Activated T-cell treated with anti-CD3 and anti-CD28 coated beads, Interleukin-2, amount 50 U/mL, for 72 hours (primary cell): ENCODE measurements at regions not wholly inside any gene's neighbourhood (a gene's known extent, or its start where the extent isn't known, plus 50 kb on each side); places are given as distances from the start of the nearest gene placed in this dataset.
A peak's percentile ranks its signal among the peaks of the same experiment; 100 is the strongest.

Experiments
- ATAC-seq, 2 donors: fragments of 150-1000 bp; cut with Tn5 transposase; replicated peaks in 1 of 2; 2 replicates each; pipeline ENCODE4 v1.10.0; 2021; ENCODE audit warnings: moderate library complexity in 2 of 2, mild to moderate bottlenecking in 1 of 2
- DNase-seq, 2 donors: peaks; one replicate each; pipeline ENCODE4 v3.0.0; 2021 to 2022; ENCODE audit warnings: mixed read lengths in 1 of 2
- H3K27ac Mint-ChIP-seq: one replicate; pipeline ENCODE4 v1.8.0; 2022; ENCODE audit warnings: mild to moderate bottlenecking, moderate library complexity, mixed read lengths
- H3K27me3 Mint-ChIP-seq: one replicate; pipeline ENCODE4 v1.8.0; 2022; ENCODE audit warnings: low read depth, mixed read lengths
- H3K36me3 Mint-ChIP-seq, 2 donors: one replicate each; pipeline ENCODE4 v1.8.0; 2022; ENCODE audit warnings: mixed read lengths in 2 of 2, mild to moderate bottlenecking in 1 of 2; ENCODE audit not compliant: insufficient read depth in 2 of 2
- H3K4me1 Mint-ChIP-seq: one replicate; pipeline ENCODE4 v1.8.0; 2022; ENCODE audit warnings: low read depth, mixed read lengths
- H3K4me3 Mint-ChIP-seq, 2 donors: one replicate each; pipeline ENCODE4 v1.8.0; 2022; ENCODE audit warnings: mild to moderate bottlenecking in 2 of 2, mixed read lengths in 2 of 2, moderate library complexity in 2 of 2
- H3K9me3 Mint-ChIP-seq, 2 donors: one replicate each; pipeline ENCODE4 v1.8.0; 2022; ENCODE audit warnings: mixed read lengths in 2 of 2

DNA sequence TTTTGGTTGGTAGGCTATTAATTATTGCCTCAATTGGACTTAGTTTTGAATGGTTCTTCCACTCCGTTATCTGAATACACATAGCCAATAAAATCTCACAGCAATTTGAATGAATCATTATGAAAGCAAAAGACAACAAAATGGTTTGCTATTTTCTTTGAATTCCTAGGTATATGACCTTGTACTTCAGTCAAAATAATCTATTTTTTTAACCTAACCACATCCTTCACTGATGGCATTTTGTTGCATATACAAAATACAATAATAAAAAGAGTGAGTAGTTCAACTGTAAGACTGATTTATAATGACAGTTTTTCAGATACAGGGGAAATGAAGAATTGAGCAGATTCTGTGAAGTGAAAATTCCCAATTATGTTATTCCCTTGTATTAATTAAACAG lies 433.1 kb downstream of the HTR7 start:
- Mint-ChIP-seq H3K27ac (no peak overlapping the region), H3K4me1 (no peaks in the 10 kb centered on the region), H3K4me3 (no peak overlapping the region), H3K36me3 (peaks cover 0 to 6% of the 10 kb centered on the region in 2 donors), H3K9me3 (peaks cover 5 to 10% of the 10 kb centered on the region in 2 donors), H3K27me3 (no peaks in the 10 kb centered on the region)
- no peak for ATAC-seq
- no peak for DNase-seq

DNA sequence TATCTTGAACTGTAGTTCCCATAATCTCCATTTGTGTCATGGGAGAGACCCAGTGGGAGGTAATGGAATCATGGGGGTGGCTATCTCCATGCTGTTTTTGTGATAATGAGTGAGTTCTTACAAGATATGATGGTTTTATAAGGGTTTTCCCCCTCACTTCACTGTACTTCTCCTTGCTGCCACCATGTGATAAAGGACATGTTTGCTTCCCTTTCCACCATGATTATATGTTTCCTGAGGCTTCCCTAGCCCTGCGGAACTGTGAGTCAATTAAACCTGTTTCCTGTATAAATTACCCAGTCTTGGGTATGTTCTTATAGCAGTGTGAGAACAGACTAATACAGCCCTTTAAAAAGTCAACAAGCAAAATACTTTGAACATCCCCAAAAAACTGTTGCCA lies 427.7 kb downstream of the HTR7 start:
- ATAC-seq (no peak), DNase-seq (no peak)
- Mint-ChIP-seq H3K4me3 (no peak overlapping the region), H3K27ac (no peak overlapping the region), H3K36me3 (no peaks in the 10 kb centered on the region), H3K27me3 (no peaks in the 10 kb centered on the region), H3K4me1 (no peaks in the 10 kb centered on the region), H3K9me3 (peaks cover 0 to 6% of the 10 kb centered on the region in 2 donors)

DNA sequence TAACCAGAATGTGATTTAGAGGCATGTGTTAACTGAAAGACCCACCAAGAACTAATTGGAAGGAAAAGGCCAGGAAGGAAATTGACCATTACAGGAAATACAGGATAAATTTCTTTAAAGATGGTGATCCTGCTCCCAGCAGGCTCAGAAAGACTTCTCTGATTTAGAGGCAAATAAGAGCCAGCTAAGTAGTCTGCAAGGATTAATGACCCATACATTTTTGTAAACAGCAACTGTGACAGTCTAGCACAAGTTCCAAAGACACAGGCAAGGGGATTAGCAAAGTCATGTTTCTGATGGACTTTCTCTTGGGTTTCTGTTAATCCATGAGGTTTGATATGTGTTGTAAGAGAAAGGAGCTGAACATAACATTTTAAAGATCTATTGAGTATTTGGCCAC lies 425.0 kb downstream of the HTR7 start:
- Mint-ChIP-seq H3K36me3 (no peaks in the 10 kb centered on the region), H3K27me3 (no peaks in the 10 kb centered on the region), H3K4me3 (no peak overlapping the region), H3K4me1 (no peaks in the 10 kb centered on the region), H3K27ac (no peak overlapping the region), H3K9me3 (no peaks in the 10 kb centered on the region)
- DNase-seq, result no peak
- no peak for ATAC-seq

DNA sequence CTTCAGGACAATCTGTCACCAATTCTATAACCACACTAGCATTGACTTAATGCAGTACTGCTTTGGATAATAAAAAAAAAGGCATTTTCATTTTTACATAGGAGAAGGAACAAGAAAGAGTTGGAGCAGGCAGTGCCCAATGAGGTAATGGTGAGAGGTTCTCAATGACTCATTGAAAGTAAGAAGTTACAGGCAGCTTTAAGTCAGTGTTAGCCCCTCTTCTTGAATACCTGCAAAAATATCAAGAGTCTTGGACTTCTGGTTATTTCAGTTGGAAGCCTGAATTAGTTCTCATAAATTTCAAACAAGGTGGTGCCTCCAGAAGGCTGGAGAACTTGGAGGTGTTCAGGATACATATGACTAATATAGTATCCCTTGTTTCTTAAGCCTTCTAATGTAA lies 422.5 kb downstream of the HTR7 start:
- Mint-ChIP-seq H3K4me3 (no peak overlapping the region), H3K27me3 (no peaks in the 10 kb centered on the region), H3K27ac (no peak overlapping the region), H3K4me1 (no peaks in the 10 kb centered on the region), H3K36me3 (no peaks in the 10 kb centered on the region), H3K9me3 (peaks cover 0 to 3% of the 10 kb centered on the region in 2 donors)
- DNase-seq, result no peak
- ATAC-seq, result no peak

DNA sequence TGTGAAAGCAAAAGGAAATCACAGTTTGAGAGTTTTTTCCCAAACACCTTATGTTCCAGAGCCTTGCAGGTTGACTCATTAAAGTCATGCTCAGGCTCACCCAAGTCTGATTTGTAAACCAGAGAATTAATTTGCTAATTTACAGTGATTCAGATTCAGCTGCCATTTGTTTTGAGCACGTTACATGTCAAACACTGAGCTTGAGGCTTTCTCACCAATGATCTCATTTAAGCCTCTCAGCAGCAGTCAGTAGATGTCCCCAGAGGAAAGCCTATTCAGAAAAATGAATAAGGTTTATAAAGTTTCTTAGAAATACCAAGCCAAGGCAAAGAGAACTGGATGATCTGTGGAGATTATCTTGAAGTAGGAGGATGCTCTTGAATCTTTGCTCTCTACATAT lies 420.4 kb downstream of the HTR7 start:
- Mint-ChIP-seq H3K27me3 (no peaks in the 10 kb centered on the region), H3K9me3 (peaks cover 9 to 10% of the 10 kb centered on the region in 2 donors), H3K4me3 (no peak overlapping the region), H3K27ac (no peak overlapping the region), H3K4me1 (no peaks in the 10 kb centered on the region), H3K36me3 (peaks cover 0 to 4% of the 10 kb centered on the region in 2 donors)
- DNase-seq (no peak), ATAC-seq (no peak)

DNA sequence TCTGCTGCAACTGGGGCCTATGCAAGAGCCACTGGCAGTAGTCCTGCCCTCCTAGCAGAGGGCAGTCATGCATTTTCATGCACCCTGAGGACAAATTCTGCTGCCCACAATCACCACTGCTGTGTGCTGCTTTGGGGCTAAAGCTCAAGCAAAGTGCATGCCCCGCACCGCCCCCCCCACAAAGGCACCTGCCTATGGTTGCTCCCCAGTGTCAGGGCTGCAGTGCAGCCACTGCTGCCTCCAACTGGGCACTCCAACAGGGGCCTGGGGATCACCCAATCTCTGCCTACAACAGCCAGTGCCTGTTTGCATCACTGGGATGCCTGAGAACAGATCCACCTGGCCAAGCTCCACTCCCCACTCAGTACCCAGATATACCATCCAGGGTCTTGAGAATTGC lies 417.0 kb downstream of the HTR7 start:
- Mint-ChIP-seq H3K4me3 (no peak overlapping the region), H3K36me3 (peaks cover 1 to 4% of the 10 kb centered on the region in 2 donors), H3K27me3 (no peaks in the 10 kb centered on the region), H3K9me3 (peaks cover 16 to 17% of the 10 kb centered on the region in 2 donors), H3K27ac (no peak overlapping the region), H3K4me1 (no peaks in the 10 kb centered on the region)
- ATAC-seq (no peak), DNase-seq (no peak)

DNA sequence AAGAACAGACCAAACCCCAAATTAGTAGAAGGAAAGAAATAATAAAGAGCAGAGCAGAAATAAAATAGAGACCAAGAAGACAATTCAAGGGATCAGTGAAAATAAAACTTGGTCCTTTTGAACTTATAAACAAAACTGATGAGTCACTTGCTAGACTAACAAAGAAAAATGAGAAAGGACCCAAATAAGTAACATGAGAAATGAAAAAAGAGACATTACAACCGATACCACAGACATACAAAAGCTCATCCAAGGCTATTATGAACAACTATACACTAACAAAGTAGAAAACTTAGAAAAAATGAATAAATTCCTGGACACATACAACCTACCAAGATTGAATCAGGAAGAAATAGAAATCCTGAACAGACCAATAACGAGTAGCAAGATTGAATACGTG lies 414.5 kb downstream of the HTR7 start:
- no peak overlapping the region for H3K27ac Mint-ChIP-seq
- no peaks in the 10 kb centered on the region for H3K27me3 Mint-ChIP-seq
- no peaks in the 10 kb centered on the region for H3K4me1 Mint-ChIP-seq
- peaks cover 16 to 18% of the 10 kb centered on the region in 2 donors for H3K9me3 Mint-ChIP-seq
- ATAC-seq (no peak), DNase-seq (no peak)
- H3K4me3 Mint-ChIP-seq, result no peak overlapping the region
- peaks cover 1 to 4% of the 10 kb centered on the region in 2 donors for H3K36me3 Mint-ChIP-seq

DNA sequence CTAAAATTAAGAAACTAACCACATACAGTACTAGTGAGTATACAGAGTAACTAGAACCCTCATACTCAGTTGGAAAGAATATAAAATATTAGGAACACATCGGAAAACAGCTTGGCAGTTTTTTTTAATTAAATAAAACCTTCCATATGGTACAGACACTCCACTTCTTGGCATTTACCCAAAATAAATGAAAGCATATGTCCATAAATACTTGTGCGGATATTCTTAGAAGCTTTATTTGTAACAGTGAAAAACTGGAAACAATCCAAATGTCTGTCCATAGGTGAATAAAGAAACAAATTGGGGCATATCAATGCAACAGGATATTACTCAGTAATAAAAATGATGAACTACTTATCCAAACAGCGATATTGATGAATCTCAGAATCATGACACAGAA lies 410.0 kb downstream of the HTR7 start:
- no peak overlapping the region for H3K4me3 Mint-ChIP-seq
- H3K36me3 Mint-ChIP-seq, result peaks cover 0 to 1% of the 10 kb centered on the region in 2 donors
- H3K4me1 Mint-ChIP-seq, result no peaks in the 10 kb centered on the region
- no peak overlapping the region for H3K27ac Mint-ChIP-seq
- H3K9me3 Mint-ChIP-seq, result peaks cover 6% of the 10 kb centered on the region in 2 donors
- ATAC-seq, result no peak
- no peaks in the 10 kb centered on the region for H3K27me3 Mint-ChIP-seq
- no peak for DNase-seq

DNA sequence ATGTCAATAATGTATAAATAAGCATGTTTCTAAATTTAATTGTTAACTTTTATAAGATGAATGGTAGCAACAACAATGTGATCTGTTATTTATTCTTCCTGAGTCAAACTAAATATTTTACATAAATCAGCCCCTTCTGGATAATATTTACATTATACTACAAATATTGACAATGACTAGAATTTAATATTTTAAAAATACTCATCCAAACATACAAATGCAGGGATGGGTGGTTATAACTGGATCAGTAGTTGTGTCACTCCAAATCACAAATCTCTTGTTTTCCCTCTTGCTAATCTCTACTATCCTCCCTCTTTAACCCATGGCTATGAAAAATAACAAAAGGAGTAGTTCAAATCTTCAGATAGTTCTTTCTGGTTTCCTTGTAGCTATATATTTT lies 407.0 kb downstream of the HTR7 start:
- no peak overlapping the region for H3K4me3 Mint-ChIP-seq
- ATAC-seq (no peak), DNase-seq (no peak)
- no peaks in the 10 kb centered on the region for H3K27me3 Mint-ChIP-seq
- H3K36me3 Mint-ChIP-seq, result no peaks in the 10 kb centered on the region
- H3K27ac Mint-ChIP-seq, result no peak overlapping the region
- H3K9me3 Mint-ChIP-seq, result peaks cover 1 to 2% of the 10 kb centered on the region in 2 donors
- H3K4me1 Mint-ChIP-seq, result no peaks in the 10 kb centered on the region

DNA sequence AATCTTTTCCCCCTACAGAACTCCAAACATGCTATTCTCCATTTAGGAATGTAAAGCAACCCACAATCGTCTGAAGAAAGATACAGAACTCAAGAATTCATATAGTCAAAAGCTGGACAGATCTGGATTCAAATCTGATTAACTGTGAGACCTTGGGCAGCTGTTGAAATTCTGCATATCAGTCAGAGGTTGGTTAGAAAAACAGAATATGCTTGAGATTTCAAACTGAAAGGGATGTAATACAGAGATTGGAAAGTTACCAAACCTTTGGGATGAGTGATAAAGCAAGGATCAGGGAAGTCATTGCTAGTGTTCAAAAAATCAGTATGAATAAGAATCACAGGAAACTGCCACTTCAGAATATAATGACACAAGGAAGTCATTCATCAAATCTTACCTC lies 406.6 kb downstream of the HTR7 start:
- Mint-ChIP-seq H3K4me1 (no peaks in the 10 kb centered on the region), H3K9me3 (peaks cover 0 to 1% of the 10 kb centered on the region in 2 donors), H3K36me3 (no peaks in the 10 kb centered on the region), H3K4me3 (no peak overlapping the region), H3K27ac (no peak overlapping the region), H3K27me3 (no peaks in the 10 kb centered on the region)
- no peak for ATAC-seq
- DNase-seq, result no peak

DNA sequence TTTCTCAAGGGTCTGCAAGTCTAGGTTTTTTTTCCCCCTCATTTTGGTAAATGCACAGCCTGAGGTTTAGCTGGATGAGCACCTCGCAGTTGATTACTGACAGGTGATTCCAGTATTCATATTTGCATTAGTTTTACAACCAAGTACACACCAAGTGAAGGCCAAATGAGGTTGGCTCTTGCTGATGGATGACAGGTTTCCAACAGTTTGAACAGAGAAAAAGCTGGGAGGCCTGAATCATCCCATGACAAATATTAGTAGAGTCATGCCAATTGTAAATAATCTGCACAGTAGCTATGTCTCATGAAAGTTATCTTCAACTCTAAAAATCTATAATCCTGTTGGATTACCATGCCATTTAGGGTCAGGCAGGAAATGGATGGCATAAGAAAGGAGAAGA lies 399.8 kb downstream of the HTR7 start:
- ATAC-seq (no peak), DNase-seq (no peak)
- Mint-ChIP-seq H3K4me3 (no peak overlapping the region), H3K9me3 (peaks cover 0 to 1% of the 10 kb centered on the region in 2 donors), H3K27me3 (no peaks in the 10 kb centered on the region), H3K27ac (no peak overlapping the region), H3K36me3 (no peaks in the 10 kb centered on the region), H3K4me1 (no peaks in the 10 kb centered on the region)

DNA sequence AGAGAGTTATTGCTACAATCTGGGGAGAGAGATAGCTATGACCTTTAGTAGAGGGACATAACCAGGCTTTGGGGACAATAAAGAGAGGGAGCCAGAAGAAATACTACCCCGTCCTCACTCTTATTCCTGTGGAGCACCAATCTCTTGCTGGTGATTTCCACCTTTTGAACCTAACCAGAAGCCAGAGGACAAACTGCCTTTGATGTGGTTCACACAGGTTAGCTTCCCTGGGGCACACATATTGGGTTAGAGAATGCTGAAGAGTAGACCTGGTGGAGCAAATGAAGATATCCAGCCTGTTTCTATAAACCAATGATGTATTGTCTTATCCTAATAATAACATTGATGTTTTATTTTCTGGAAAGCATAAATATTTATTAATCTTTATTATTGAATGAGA lies 399.3 kb downstream of the HTR7 start:
- no peak for ATAC-seq
- Mint-ChIP-seq H3K36me3 (no peaks in the 10 kb centered on the region), H3K27me3 (no peaks in the 10 kb centered on the region), H3K4me3 (no peak overlapping the region), H3K9me3 (no peaks in the 10 kb centered on the region), H3K4me1 (no peaks in the 10 kb centered on the region), H3K27ac (no peak overlapping the region)
- no peak for DNase-seq

DNA sequence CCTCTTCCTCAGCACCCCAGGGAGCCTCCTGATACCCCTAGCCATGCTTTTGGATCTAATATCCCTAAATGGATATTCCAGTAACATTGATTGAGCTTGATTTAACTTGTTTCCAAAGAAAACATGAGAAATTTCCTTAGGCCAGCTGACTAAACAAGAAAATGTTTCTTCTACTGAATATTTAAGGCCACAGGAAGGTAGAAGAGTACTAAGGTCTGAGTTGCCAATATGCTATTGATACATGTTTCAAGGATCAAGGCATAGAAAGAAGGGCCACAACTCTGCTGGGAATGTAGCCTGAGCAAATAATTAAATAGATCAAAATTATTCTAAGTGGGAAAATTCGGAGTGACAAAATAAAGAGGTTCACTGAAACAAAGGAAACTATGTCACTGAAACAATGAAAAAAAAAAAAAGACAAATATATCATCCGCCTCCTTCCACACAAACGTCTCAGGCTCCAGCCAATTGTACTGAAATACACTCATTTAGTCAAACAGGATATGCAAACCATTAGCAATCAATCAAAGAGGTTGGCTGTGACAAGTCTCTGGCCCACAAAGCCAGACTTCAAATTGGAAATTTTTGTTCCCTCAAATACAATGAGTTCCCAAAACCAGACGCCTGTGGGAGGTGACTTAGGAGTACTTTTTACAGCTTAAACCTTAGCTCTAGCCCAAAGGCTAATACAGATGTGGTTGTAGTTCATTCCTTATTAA lies 396.2 kb downstream of the HTR7 start:
- Mint-ChIP-seq H3K4me1 (no peaks in the 10 kb centered on the region), H3K4me3 (no peak overlapping the region), H3K27ac (no peak overlapping the region), H3K9me3 (no peaks in the 10 kb centered on the region), H3K36me3 (no peaks in the 10 kb centered on the region), H3K27me3 (no peaks in the 10 kb centered on the region)
- DNase-seq (no peak), ATAC-seq (no peak)

DNA sequence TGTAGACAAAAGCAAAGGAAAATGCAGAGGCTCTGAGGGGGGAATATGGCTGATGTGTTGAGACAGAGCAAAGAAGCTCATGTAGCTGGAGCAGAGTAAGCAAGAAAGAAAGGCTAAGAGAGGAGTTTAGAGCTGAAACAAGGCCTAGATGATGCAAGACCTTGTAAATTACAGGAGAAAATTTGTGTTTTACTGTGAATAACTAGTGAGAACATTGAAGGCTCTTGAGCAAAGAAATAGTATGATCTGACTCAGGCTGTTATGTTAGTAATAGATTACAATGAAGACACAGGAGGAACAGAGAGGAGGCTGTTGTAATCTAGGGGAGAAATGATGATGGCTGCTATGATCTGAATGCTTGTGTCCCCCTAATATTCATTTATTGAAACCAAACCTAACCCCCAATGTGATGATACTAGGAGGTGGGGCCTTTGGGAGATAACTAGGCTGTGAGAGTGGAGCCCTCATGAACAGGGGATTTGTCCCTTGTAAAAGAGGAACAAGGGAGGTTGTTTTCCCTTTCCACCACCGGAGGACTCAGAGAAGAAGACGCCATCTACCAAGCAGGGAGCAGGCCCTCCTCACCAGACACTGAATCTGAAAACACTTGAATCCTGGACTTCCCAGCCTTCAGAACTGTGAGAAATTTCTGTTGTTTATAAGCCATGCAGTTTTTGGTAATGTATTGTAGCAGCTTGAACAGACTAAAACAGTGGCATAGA lies 394.9 kb downstream of the HTR7 start:
- peak; percentile 37 to 52 for ATAC-seq
- Mint-ChIP-seq H3K9me3 (no peaks in the 10 kb centered on the region), H3K4me3 (no peak overlapping the region), H3K36me3 (no peaks in the 10 kb centered on the region), H3K4me1 (no peaks in the 10 kb centered on the region), H3K27ac (no peak overlapping the region), H3K27me3 (no peaks in the 10 kb centered on the region)
- no peak for DNase-seq
